SK-N-MC (cell line): ENCODE measurements at regions not wholly inside any gene's neighbourhood (a gene's known extent, or its start where the extent isn't known, plus 50 kb on each side); places are given as distances from the start of the nearest gene placed in this dataset.
"Not testable (repeated sequence)": the region's sequence is repeated elsewhere in the genome, so short reads cannot be mapped to it uniquely, and the experiment has no call there.

Source experiments
- DNase-seq: peaks from one replicate; pipeline ENCODE4 v3.0.0-alpha.2; 2011; ENCODE audit warnings: low read depth, low spot score
- H3K27ac ChIP-seq: fragments of 200-600 bp; sonication (generic); 2 replicates; pipeline ENCODE4 v1.5.1; 2016; ENCODE audit warnings: mixed run types
- H3K36me3 ChIP-seq: fragments of 200-600 bp; sonication (generic); 2 replicates; pipeline ENCODE4 v1.6.1; 2017; ENCODE audit warnings: antibody characterized with exemption, low read length, mixed read lengths; ENCODE audit not compliant: insufficient read depth
- H3K4me3 ChIP-seq: fragments of 200-600 bp; sonication (generic); 2 replicates; pipeline ENCODE4 v1.5.1; 2016
- H3K9ac ChIP-seq: fragments of 200-600 bp; sonication (generic); 2 replicates; pipeline ENCODE4 v1.8.0; 2017; ENCODE audit warnings: mixed run types, mixed read lengths; ENCODE audit not compliant: insufficient read length
- H3K9me3 ChIP-seq: fragments of 200-600 bp; sonication (generic); 2 replicates; pipeline ENCODE4 v1.6.1; 2017; ENCODE audit warnings: low read depth, mild to moderate bottlenecking, antibody characterized with exemption, low read length, moderate library complexity, mixed read lengths
- EZH2 ChIP-seq: fragments of 200-600 bp; sonication (generic); IDR thresholded peaks from one replicate; pipeline ENCODE4 v1.6.1; 2017; ENCODE audit warnings: antibody characterized with exemption
- FOXP2 ChIP-seq: optimal IDR thresholded peaks from 2 replicates; pipeline ENCODE3; 2011; ENCODE audit warnings: mild to moderate bottlenecking, moderate library complexity; ENCODE audit not compliant: insufficient read depth; ENCODE audit errors: extremely low read length, control extremely low read depth
- POLR2AphosphoS5 ChIP-seq: IDR thresholded peaks from 2 replicates; pipeline ENCODE4 v1.6.1; 2012; ENCODE audit warnings: mild to moderate bottlenecking, low read depth, low read length, borderline replicate concordance

DNA sequence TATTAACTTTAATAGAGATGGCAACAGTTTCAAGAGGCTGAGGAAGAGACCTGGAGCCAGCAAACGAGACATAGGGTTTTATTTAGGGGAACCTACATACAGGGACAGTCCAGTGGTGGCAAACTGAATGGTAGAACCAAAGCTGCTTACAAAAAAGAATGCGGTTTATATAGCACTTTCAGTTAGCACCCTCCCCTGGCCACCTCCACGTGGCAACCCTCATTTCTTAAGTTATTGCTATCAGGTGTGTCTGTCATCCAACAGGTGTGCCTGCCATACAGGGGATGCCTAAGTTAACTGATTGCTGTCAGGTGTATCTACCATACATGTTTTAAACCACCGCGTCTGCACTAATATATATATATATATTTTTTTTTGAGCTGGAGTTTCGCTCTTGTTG is 129.2 kb upstream of the DUSP10 start:
- no peak for TF ChIP-seq FOXP2
- TF ChIP-seq EZH2, result no peak
- no peak for TF ChIP-seq POLR2AphosphoS5
- no peak overlapping the region for H3K4me3 ChIP-seq
- H3K9ac ChIP-seq, result no peak overlapping the region

DNA sequence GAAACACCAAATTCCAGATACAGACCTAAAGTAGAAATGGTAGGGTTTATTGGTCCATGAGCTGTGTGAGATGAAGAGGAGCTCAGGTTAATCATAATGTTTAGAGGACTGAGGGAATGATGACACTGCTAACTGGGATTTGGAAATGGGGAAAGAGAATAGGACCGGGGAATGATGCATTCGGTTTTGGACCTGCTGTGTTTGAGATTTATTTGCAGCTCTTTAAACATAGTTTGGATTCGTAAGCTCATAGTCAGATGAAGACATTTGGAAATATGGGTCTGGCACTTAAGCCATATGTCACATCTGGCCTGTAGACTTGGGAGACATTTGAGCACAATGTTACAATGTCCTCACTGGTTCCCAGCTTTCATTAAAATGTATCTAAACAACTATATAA is 127.9 kb upstream of the DUSP10 start:
- Histone ChIP-seq H3K27ac (no peak overlapping the region), H3K9ac (no peak overlapping the region), H3K9me3 (no peaks in the 10 kb centered on the region), H3K4me3 (no peak overlapping the region), H3K36me3 (no peaks in the 10 kb centered on the region)
- TF ChIP-seq FOXP2 (no peak), EZH2 (no peak), POLR2AphosphoS5 (no peak)
- no peak for DNase-seq

More for the DNA sequence above, 129.2 kb upstream of the DUSP10 start:
- no peaks in the 10 kb centered on the region for H3K36me3 ChIP-seq
- DNase-seq, result no peak
- H3K9me3 ChIP-seq, result no peaks in the 10 kb centered on the region
- H3K27ac ChIP-seq, result no peak overlapping the region

DNA sequence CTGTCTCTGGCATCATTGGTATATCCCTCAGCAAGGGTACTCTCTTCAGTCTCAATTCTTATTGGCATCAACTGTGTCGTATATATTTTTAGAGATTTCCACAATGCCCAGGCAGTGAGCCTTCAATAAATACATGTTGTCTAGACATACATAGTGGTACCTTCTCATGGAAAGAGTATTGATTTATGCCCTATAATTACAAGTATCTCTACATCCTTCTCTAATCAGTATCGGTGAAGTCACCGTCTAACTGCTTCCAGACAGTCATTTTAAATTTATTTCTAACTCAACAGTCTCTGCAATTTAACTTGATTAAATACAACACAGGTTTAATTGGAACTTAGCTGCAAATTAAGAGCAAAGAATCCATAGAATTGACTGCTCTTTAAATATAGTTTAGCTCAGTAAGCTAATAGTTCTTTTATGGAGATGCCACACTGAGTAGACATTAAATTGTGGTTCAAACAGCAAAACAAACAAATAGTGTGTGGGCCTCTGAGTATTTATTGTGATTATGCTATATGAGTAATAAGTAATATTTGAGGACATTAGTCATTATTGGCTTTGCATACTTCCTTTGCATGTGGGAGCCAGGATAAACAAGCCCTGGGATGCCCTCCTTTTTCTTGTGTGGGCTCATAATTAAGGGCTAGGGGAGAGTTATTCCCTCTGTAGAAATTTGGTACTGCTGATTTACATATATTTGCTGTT is 126.9 kb upstream of the DUSP10 start:
- H3K36me3 ChIP-seq, result no peaks in the 10 kb centered on the region
- H3K27ac ChIP-seq, result no peak overlapping the region
- no peak for TF ChIP-seq FOXP2
- no peak for TF ChIP-seq EZH2
- TF ChIP-seq POLR2AphosphoS5, result no peak
- no peak for DNase-seq
- no peaks in the 10 kb centered on the region for H3K9me3 ChIP-seq
- H3K4me3 ChIP-seq, result no peak overlapping the region
- H3K9ac ChIP-seq, result no peak overlapping the region

DNA sequence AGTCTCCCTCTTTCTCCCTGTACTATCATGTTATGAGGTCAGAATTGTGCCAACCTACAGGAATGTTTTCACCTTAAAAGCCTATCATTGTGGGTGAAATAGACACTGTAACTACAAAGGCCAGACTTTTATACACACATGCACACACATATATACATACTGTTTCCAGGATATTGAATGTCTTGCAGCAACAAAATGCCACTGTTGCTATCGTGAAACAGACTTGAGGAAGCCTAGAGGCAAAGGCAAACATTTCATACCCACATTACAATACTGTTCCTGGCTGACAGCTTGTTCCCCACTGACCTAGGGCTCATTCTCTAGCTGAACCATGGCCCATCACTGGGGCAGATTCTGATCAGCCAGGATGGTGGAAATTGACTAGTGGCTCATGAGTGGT is 125.1 kb upstream of the DUSP10 start:
- no peak for DNase-seq
- Histone ChIP-seq H3K9me3 (no peaks in the 10 kb centered on the region), H3K36me3 (no peaks in the 10 kb centered on the region)

DNA sequence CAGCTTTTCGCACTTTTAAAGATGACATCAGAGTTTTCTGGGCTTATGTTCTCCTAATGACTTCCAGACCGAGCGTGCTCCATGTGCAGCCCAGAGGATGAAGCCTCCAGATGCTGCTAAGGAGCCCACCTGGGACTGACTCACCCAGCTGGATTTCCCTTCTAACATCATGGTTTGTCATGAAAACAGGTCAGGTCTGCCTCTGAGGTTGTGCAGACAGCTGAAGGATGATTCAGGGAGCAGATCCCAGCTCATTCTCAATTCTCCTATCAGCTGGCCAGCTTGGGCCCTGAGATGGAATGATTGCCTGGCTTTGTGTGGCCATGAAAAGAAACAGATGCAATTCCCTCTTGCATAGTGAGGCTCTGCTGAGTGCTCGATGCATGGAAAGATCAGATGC is 123.9 kb upstream of the DUSP10 start:
- Histone ChIP-seq H3K27ac (no peak overlapping the region), H3K9me3 (no peaks in the 10 kb centered on the region), H3K4me3 (no peak overlapping the region), H3K36me3 (no peaks in the 10 kb centered on the region), H3K9ac (no peak overlapping the region)
- no peak for DNase-seq
- TF ChIP-seq FOXP2 (no peak), EZH2 (no peak), POLR2AphosphoS5 (no peak)

More for the DNA sequence above, 125.1 kb upstream of the DUSP10 start:
- TF ChIP-seq POLR2AphosphoS5 (no peak), FOXP2 (no peak), EZH2 (no peak)
- H3K9ac ChIP-seq, result no peak overlapping the region
- H3K27ac ChIP-seq, result no peak overlapping the region
- H3K4me3 ChIP-seq, result no peak overlapping the region

DNA sequence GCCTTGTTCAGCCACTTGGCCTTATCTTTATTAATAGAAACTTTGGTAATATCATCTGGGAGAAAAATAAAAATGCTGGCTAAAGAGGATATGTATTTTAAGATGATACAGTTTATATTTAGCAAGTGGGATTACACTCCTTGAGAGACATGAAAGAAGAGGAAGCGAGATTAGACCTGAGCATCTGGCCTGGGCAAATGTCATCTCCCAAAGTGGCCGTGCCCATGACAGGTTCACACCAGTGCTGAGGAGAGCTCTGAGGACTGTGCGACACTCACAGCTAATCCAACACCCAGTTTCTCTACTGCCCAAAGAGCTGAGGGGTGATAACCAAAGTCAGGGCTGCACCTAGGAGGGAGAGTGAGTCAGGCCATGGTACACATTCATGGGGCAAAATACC is 121.7 kb upstream of the DUSP10 start:
- Histone ChIP-seq H3K4me3 (no peak overlapping the region), H3K27ac (no peak overlapping the region), H3K9me3 (no peaks in the 10 kb centered on the region), H3K36me3 (no peaks in the 10 kb centered on the region), H3K9ac (no peak overlapping the region)
- TF ChIP-seq FOXP2, result no peak
- TF ChIP-seq EZH2, result no peak
- no peak for TF ChIP-seq POLR2AphosphoS5
- DNase-seq, result no peak

DNA sequence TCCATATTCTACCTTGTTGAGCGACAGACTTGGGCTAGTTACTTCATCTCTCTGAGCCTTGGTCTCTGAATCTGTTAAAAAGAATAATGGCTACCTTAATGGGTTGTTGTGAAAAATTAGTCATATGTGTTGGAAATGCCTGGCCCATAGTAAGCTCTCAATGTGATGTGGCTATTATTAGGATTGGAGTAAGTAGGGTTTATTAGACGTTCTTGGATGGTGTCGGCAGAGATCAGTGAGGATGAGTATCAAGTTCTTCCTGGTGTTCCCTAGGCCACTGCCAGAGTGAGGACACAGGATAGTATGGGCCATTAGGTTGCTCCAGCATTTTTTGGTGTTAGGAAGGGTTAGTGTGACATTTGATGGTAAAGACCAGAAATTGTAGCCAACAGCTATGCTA is 121.1 kb upstream of the DUSP10 start:
- DNase-seq, result no peak
- TF ChIP-seq EZH2 (no peak), FOXP2 (no peak), POLR2AphosphoS5 (no peak)
- Histone ChIP-seq H3K36me3 (no peaks in the 10 kb centered on the region), H3K9me3 (no peaks in the 10 kb centered on the region), H3K27ac (no peak overlapping the region), H3K4me3 (no peak overlapping the region), H3K9ac (no peak overlapping the region)

DNA sequence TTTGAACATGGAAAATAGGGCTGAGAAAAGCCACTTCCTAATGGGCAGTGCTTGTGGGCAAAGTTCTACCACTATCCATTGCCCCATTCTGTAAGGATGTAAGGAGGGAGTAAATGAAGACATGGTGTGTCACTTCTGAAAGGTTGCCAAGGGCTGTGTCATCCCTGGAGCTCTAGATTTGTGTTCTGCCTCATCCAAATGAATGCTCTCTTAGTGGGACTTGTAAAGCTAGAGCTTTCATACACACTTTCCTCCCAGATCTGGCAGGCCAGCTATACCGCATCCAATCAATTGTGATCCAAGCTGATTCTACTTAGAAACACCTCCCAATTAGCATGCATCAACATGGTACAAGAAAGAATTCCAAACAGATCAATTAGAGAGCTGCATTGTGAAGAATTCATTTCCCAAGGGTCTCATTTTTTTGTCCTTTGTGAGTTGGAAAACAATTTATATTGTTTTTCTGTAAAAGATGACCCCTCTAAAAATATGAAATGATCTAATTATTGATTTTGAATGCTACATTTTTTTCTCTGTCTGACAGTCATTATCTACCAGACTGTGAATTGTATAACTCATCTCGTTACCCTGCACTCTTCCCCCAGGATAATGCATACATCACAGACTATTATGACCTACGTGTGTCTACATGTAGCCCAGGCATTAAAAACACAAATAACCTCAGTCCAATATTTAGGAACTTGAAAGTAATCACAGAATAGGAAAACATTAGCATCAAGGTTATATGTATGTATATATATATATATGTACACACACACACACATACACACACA is 117.1 kb upstream of the DUSP10 start:
- Histone ChIP-seq H3K9ac (no peak overlapping the region), H3K4me3 (no peak overlapping the region), H3K9me3 (no peaks in the 10 kb centered on the region), H3K36me3 (no peaks in the 10 kb centered on the region), H3K27ac (no peak overlapping the region)
- no peak for DNase-seq
- TF ChIP-seq EZH2 (no peak), POLR2AphosphoS5 (no peak), FOXP2 (no peak)

DNA sequence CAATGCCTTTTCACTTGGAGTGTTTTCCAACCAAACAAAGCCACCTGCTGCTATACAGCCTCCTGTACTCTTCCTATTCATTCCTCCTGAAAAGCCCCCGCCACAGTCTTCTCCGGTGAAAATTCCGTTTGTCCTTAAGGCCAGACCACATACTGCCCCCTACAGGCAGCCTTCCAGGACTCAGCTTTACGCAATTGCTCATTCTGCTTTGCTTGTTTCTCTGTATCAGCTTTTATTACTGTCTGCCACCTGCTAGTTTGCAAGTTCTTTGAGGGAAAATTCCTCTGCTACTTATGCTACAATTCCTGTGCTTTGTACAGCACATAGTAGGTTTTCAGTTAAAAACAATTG is 115.2 kb upstream of the DUSP10 start:
- not testable (repeated sequence) for H3K27ac ChIP-seq, H3K9me3 ChIP-seq, DNase-seq

More for the DNA sequence above, 115.2 kb upstream of the DUSP10 start:
- H3K4me3 ChIP-seq, H3K9ac ChIP-seq, H3K36me3 ChIP-seq: not testable (repeated sequence)
